ENCODE measurements at regions not wholly inside any gene's neighbourhood (a gene's known extent, or its start where the extent isn't known, plus 50 kb on each side); places are given as distances from the start of the nearest gene placed in this dataset.
"Not testable (repeated sequence)": the region's sequence is repeated elsewhere in the genome, so short reads cannot be mapped to it uniquely, and the experiment has no call there.

DNA sequence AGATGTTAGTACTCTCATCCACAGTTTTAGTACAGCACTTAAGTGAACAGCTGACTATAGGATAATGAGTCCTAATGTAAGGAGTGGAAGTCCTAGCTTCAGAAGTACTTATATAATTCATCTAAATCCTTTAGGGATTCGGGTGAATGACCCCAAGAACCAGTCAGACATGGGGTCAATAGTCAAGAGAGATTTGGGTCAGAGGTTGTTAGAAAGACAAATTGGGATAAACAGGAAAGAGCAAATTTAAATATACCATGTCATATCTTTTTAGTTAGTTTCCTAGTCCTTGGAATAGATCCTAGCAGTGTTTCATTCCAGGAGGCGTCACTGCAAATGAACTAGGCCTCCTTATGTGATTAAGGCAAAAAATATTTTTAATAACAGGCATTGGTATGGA is 370.8 kb upstream of the NPAP1 start:
- TF ChIP-seq, protein P1, sequence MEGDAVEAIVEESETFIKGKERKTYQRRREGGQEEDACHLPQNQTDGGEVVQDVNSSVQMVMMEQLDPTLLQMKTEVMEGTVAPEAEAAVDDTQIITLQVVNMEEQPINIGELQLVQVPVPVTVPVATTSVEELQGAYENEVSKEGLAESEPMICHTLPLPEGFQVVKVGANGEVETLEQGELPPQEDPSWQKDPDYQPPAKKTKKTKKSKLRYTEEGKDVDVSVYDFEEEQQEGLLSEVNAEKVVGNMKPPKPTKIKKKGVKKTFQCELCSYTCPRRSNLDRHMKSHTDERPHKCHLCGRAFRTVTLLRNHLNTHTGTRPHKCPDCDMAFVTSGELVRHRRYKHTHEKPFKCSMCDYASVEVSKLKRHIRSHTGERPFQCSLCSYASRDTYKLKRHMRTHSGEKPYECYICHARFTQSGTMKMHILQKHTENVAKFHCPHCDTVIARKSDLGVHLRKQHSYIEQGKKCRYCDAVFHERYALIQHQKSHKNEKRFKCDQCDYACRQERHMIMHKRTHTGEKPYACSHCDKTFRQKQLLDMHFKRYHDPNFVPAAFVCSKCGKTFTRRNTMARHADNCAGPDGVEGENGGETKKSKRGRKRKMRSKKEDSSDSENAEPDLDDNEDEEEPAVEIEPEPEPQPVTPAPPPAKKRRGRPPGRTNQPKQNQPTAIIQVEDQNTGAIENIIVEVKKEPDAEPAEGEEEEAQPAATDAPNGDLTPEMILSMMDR (IDR thresholded peaks at IDR 0.05; ENCODE audit: low read depth, low read length): not testable (repeated sequence)
- TF ChIP-seq EZH2phosphoT487 (IDR thresholded peaks at IDR 0.05; ENCODE audit: low read depth): not testable (repeated sequence)
